Neuronal stem cell (in vitro differentiated cells): ENCODE measurements at regions not wholly inside any gene's neighbourhood (a gene's known extent, or its start where the extent isn't known, plus 50 kb on each side); places are given as distances from the start of the nearest gene placed in this dataset.

ENCODE experiments used
- DNase-seq: peaks from one replicate; pipeline ENCODE4 v3.0.0-alpha.2; 2013; ENCODE audit warnings: low spot score
- H2AFZ ChIP-seq: one replicate; pipeline ENCODE4 v1.6.1; 2013; ENCODE audit warnings: mild to moderate bottlenecking, low read length, inconsistent platforms
- H2AK5ac ChIP-seq: 2 replicates; pipeline ENCODE4 v1.6.1; 2013; ENCODE audit warnings: low read depth, mild to moderate bottlenecking, inconsistent platforms, low read length, moderate library complexity, mixed read lengths
- H2BK120ac ChIP-seq: 2 replicates; pipeline ENCODE4 v1.6.1; 2013; ENCODE audit warnings: low read depth, mild to moderate bottlenecking, inconsistent platforms, low read length, moderate library complexity, mixed read lengths
- H2BK12ac ChIP-seq: one replicate; pipeline ENCODE4 v1.6.1; 2013; ENCODE audit warnings: low read length, inconsistent platforms
- H2BK15ac ChIP-seq: 2 replicates; pipeline ENCODE4 v1.6.1; 2013; ENCODE audit warnings: mild to moderate bottlenecking, low read length, inconsistent platforms, mixed read lengths
- H2BK5ac ChIP-seq: one replicate; pipeline ENCODE4 v1.6.1; 2013; ENCODE audit warnings: inconsistent platforms, mild to moderate bottlenecking, low read length, moderate library complexity
- H3K14ac ChIP-seq: one replicate; pipeline ENCODE4 v1.6.1; 2013; ENCODE audit warnings: low read length, inconsistent platforms
- H3K18ac ChIP-seq: 2 replicates; pipeline ENCODE4 v1.6.1; 2013; ENCODE audit warnings: low read length, inconsistent platforms
- H3K23ac ChIP-seq: 2 replicates; pipeline ENCODE4 v1.6.1; 2013; ENCODE audit warnings: low read depth, mild to moderate bottlenecking, mixed read lengths, low read length, inconsistent platforms; ENCODE audit not compliant: poor library complexity
- H3K27ac ChIP-seq: replicated peaks from 3 replicates; pipeline ENCODE4 v1.5.1; 2013; ENCODE audit warnings: low read length, inconsistent platforms
- H3K27me3 ChIP-seq, 3 experiments: 2 replicates each; pipeline ENCODE4 v1.6.1; 2013; ENCODE audit warnings: low read length in 3 of 3, mild to moderate bottlenecking in 2 of 3, inconsistent platforms in 1 of 3, low read depth in 1 of 3, mixed read lengths in 1 of 3, moderate library complexity in 1 of 3; ENCODE audit not compliant: control insufficient read depth in 3 of 3, insufficient read depth in 3 of 3
- H3K36me3 ChIP-seq, 2 donors: replicated peaks in 1 of 2; 2 replicates each; pipeline ENCODE4 v1.6.1; 2013; ENCODE audit warnings: low read length in 2 of 2; ENCODE audit not compliant: control insufficient read depth in 2 of 2, insufficient read depth in 2 of 2
- H3K4ac ChIP-seq: 2 replicates; pipeline ENCODE4 v1.6.1; 2013; ENCODE audit warnings: inconsistent platforms, mild to moderate bottlenecking, low read length, moderate library complexity
- H3K4me1 ChIP-seq, 2 donors: 1 replicate in 1 of 2; 2 replicates in 1 of 2; pipeline ENCODE4 v1.6.1; 2013; ENCODE audit warnings: low read length in 2 of 2, low read depth in 1 of 2; ENCODE audit not compliant: control insufficient read depth in 2 of 2, insufficient read depth in 1 of 2
- H3K4me2 ChIP-seq: one replicate; pipeline ENCODE4 v1.6.1; 2013; ENCODE audit warnings: mild to moderate bottlenecking, low read length, inconsistent platforms; ENCODE audit not compliant: insufficient read depth, poor library complexity, severe bottlenecking
- H3K4me3 ChIP-seq, 2 donors: 2 replicates each; pipeline ENCODE4 v1.5.1; 2013; ENCODE audit warnings: low read length in 2 of 2, mild to moderate bottlenecking in 2 of 2, inconsistent platforms in 1 of 2, moderate library complexity in 1 of 2
- H3K79me1 ChIP-seq: one replicate; pipeline ENCODE4 v1.6.1; 2013; ENCODE audit warnings: low read depth, mild to moderate bottlenecking, inconsistent platforms, low read length, moderate library complexity
- H3K9ac ChIP-seq: one replicate; pipeline ENCODE4 v1.6.1; 2013; ENCODE audit warnings: mild to moderate bottlenecking, low read depth, low read length, inconsistent platforms; ENCODE audit not compliant: poor library complexity
- H3K9me3 ChIP-seq, 2 donors: replicated peaks in 1 of 2; 2 replicates each; pipeline versions ENCODE3 to v1.6.1; 2013; ENCODE audit warnings: low read length in 2 of 2, mild to moderate bottlenecking in 2 of 2, inconsistent platforms in 1 of 2, low read depth in 1 of 2, mixed read lengths in 1 of 2, moderate library complexity in 1 of 2; ENCODE audit not compliant: control insufficient read depth in 2 of 2, insufficient read depth in 1 of 2
- H4K8ac ChIP-seq: one replicate; pipeline ENCODE4 v1.6.1; 2013; ENCODE audit warnings: low read depth, mild to moderate bottlenecking, inconsistent platforms, low read length, moderate library complexity
- H4K91ac ChIP-seq: one replicate; pipeline ENCODE4 v1.6.1; 2013; ENCODE audit warnings: low read length, low read depth, mild to moderate bottlenecking, inconsistent platforms; ENCODE audit not compliant: poor library complexity
- WGBS, 2 donors: extraction: QIAGEN DNeasy Blood & Tissue Kit; methylation state at CpG; one replicate each; pipeline ENCODE4 v1.1.7; 2013; ENCODE audit warnings: missing lambda C conversion rate in 2 of 2, mixed read lengths in 1 of 2; ENCODE audit not compliant: insufficient read length in 2 of 2, insufficient replicate concordance in 1 of 2; ENCODE audit errors: extremely low coverage in 2 of 2; 5-methylcytosine and 5-hydroxymethylcytosine counted together

DNA sequence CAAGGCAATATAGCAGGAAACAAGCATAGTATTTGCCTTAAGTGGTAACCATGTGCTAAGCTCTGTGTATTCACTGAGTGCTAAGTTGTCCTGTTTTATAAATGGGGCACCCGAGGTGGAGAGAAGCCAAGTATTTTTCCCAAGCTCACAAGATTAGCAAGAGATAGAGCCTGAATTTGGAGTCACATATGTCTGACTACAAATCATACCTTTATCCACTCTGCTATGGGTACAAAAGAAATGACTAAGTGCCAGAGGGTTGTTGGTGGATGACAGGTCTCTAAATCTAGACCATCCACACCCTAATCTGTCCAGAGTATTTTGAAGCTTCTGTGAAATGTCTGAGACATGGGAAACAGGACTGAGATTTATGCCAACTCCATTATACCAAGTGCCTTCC lies 182.1 kb upstream of the SEL1L start:
- H3K14ac ChIP-seq: no peak overlapping the region
- no peak overlapping the region for H4K8ac ChIP-seq
- no peak overlapping the region for H2AFZ ChIP-seq
- H3K4me2 ChIP-seq: no peak overlapping the region
- WGBS, 2 donors: no CpG with 5 or more reads among the region's 1 CpG
- no peak for DNase-seq
- no peak overlapping the region for H2BK5ac ChIP-seq
- H2BK15ac ChIP-seq: no peak overlapping the region
- no peaks in the 10 kb centered on the region for H3K79me1 ChIP-seq
- H3K18ac ChIP-seq: no peak overlapping the region
- H3K9me3 ChIP-seq: no peaks in the 10 kb centered on the region
- no peak overlapping the region for H4K91ac ChIP-seq
- no peak overlapping the region for H3K4ac ChIP-seq
- no peak overlapping the region for H2BK120ac ChIP-seq
- no peak overlapping the region for H3K9ac ChIP-seq
- no peak overlapping the region for H2AK5ac ChIP-seq
- no peaks in the 10 kb centered on the region for H3K27me3 ChIP-seq
- H3K23ac ChIP-seq: no peak overlapping the region
- H2BK12ac ChIP-seq: no peak overlapping the region
- H3K36me3 ChIP-seq: no peaks in the 10 kb centered on the region
- no peaks in the 10 kb centered on the region for H3K4me1 ChIP-seq
- H3K27ac ChIP-seq: no peak overlapping the region
- H3K4me3 ChIP-seq: no peak overlapping the region

DNA sequence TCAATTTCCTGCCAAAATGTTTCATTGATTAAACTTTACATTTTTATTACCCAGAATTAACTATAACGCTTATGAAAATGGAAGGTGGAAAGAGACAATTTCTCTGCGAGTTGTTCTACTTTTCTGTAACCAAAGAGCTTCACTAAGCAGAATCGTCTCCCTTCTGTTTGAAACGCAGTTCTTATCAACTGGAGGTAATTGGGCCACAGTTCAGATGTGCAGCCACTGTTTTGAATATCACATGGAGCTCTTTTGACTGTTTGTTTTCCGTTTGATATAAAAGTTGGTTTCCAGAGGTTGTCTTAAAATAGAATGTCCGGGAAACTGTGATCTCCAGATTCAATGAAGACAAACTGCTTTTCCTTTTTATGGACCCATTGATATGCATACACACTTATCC lies 183.3 kb upstream of the SEL1L start:
- WGBS, 2 donors: no CpG with 5 or more reads among the region's 6 CpGs
- H2AFZ ChIP-seq: no peak overlapping the region
- no peak overlapping the region for H2BK12ac ChIP-seq
- DNase-seq: no peak
- no peak overlapping the region for H3K27ac ChIP-seq
- no peaks in the 10 kb centered on the region for H3K79me1 ChIP-seq
- no peak overlapping the region for H2BK15ac ChIP-seq
- no peak overlapping the region for H4K8ac ChIP-seq
- no peak overlapping the region for H3K18ac ChIP-seq
- no peaks in the 10 kb centered on the region for H3K9me3 ChIP-seq
- no peaks in the 10 kb centered on the region for H3K36me3 ChIP-seq
- H3K9ac ChIP-seq: no peak overlapping the region
- H3K4me3 ChIP-seq: no peak overlapping the region
- no peaks in the 10 kb centered on the region for H3K4me1 ChIP-seq
- H2AK5ac ChIP-seq: no peak overlapping the region
- no peak overlapping the region for H3K14ac ChIP-seq
- H2BK5ac ChIP-seq: no peak overlapping the region
- H3K27me3 ChIP-seq: no peaks in the 10 kb centered on the region
- no peak overlapping the region for H4K91ac ChIP-seq
- H3K23ac ChIP-seq: no peak overlapping the region
- H2BK120ac ChIP-seq: no peak overlapping the region
- H3K4me2 ChIP-seq: no peak overlapping the region
- H3K4ac ChIP-seq: no peak overlapping the region

DNA sequence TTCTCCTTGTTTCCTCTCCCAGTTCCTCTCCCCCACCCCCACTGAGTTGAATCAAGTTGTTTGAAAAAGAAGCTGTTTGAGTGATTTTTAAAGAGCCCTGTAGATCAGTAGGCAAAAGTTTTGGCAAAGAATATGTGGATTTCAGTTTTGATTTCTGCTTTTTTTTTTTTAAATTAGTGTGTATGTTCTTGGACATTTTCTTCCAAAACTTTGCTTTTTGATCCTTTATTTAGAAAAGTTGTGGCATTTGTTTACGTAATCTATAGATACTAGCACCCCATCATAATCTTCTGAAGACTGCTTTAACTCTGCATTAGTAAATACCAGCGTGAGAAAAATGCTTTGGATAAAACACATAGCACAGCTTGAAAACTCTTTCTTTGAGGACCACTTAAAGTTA lies 190.3 kb upstream of the SEL1L start:
- no peak overlapping the region for H3K4ac ChIP-seq
- no peak overlapping the region for H2AFZ ChIP-seq

DNA sequence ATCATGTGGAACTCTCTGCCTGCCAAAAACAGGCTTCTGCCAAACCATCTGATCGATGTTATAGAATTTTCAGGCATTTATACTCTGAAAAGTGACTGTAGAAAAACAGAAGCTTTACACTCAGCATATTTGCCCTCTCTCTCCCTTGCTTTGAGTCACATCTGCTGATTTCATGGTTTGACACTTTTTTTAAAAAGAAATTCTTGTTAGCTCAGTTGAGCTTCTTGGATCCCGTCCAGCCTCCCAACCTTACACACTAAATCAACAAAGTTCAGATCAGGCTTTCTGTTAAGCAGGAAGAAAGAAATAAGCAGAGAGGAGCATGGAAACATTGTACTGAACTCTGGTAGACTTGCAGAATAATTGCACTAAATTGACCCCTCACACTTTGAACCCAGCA lies 193.6 kb upstream of the SEL1L start:
- Histone ChIP-seq H3K9ac (no peak overlapping the region), H2BK120ac (no peak overlapping the region), H2BK15ac (no peak overlapping the region), H3K4ac (no peak overlapping the region), H3K27me3 (no peaks in the 10 kb centered on the region), H2AK5ac (no peak overlapping the region), H3K4me3 (no peak overlapping the region), H2BK12ac (no peak overlapping the region), H2AFZ (no peak overlapping the region), H3K23ac (no peak overlapping the region), H3K9me3 (no peaks in the 10 kb centered on the region), H3K14ac (no peak overlapping the region), H3K18ac (no peak overlapping the region), H3K4me1 (no peaks in the 10 kb centered on the region), H3K36me3 (no peaks in the 10 kb centered on the region), H4K8ac (no peak overlapping the region), H3K79me1 (no peaks in the 10 kb centered on the region), H4K91ac (no peak overlapping the region), H2BK5ac (no peak overlapping the region), H3K4me2 (no peak overlapping the region), H3K27ac (no peak overlapping the region)
- no peak for DNase-seq
- no CpG with 5 or more reads among the region's 2 CpGs for WGBS, 2 donors

More for the DNA sequence above, 190.3 kb upstream of the SEL1L start:
- no peak for DNase-seq
- WGBS, 2 donors: no CpG with 5 or more reads among the region's 2 CpGs
- Histone ChIP-seq H2BK15ac (no peak overlapping the region), H3K9me3 (no peaks in the 10 kb centered on the region), H2AK5ac (no peak overlapping the region), H3K4me1 (no peaks in the 10 kb centered on the region), H3K18ac (no peak overlapping the region), H2BK5ac (no peak overlapping the region), H2BK120ac (no peak overlapping the region), H2BK12ac (no peak overlapping the region), H3K4me2 (no peak overlapping the region), H3K9ac (no peak overlapping the region), H3K36me3 (no peaks in the 10 kb centered on the region), H3K14ac (no peak overlapping the region), H4K91ac (no peak overlapping the region), H4K8ac (no peak overlapping the region), H3K27ac (no peak overlapping the region), H3K27me3 (no peaks in the 10 kb centered on the region), H3K79me1 (no peaks in the 10 kb centered on the region), H3K4me3 (no peak overlapping the region), H3K23ac (no peak overlapping the region)
